Epidermal melanocyte (primary cell): ENCODE measurements at regions not wholly inside any gene's neighbourhood (a gene's known extent, or its start where the extent isn't known, plus 50 kb on each side); places are given as distances from the start of the nearest gene placed in this dataset.

Source experiments
- DNase-seq: peaks from one replicate; pipeline ENCODE4 v3.0.0; 2011; ENCODE audit warnings: low spot score; ENCODE audit not compliant: insufficient read length

- DNase-seq: no peak
Measured at GRCh38 chr1:243944429-243945160, 94.6 kb upstream of the AKT3 start.

- no peak for DNase-seq
Measured at GRCh38 chr1:243943671-243944428, 93.8 kb upstream of the AKT3 start.

GRCh38 chr1:243942196-243943150 lies 92.4 kb upstream of the AKT3 start:
- no peak for DNase-seq

GRCh38 chr1:243940451-243940850 lies 90.4 kb upstream of the AKT3 start:
- DNase-seq: no peak

GRCh38 chr1:243939167-243939848 lies 89.3 kb upstream of the AKT3 start:
- no peak for DNase-seq

- DNase-seq: no peak
Measured at GRCh38 chr1:243938208-243938607, 88.2 kb upstream of the AKT3 start.

- DNase-seq: no peak
Measured at GRCh38 chr1:243933495-243933894, 83.5 kb upstream of the AKT3 start.

GRCh38 chr1:243931957-243932356 lies 81.9 kb upstream of the AKT3 start:
- no peak for DNase-seq

- DNase-seq: no peak
Measured at GRCh38 chr1:243930822-243931671, 81.0 kb upstream of the AKT3 start.

- no peak for DNase-seq
Measured at GRCh38 chr1:243927381-243927780, 77.3 kb upstream of the AKT3 start.

GRCh38 chr1:243926803-243927245 lies 76.8 kb upstream of the AKT3 start:
- DNase-seq: no peak

- no peak for DNase-seq
Measured at GRCh38 chr1:243926299-243926698, 76.3 kb upstream of the AKT3 start.

- no peak for DNase-seq
Measured at GRCh38 chr1:243924588-243925349, 74.7 kb upstream of the AKT3 start.

- DNase-seq: no peak
Measured at GRCh38 chr1:243924188-243924587, 74.1 kb upstream of the AKT3 start.

- no peak for DNase-seq
Measured at GRCh38 chr1:243923292-243924171, 73.5 kb upstream of the AKT3 start.

GRCh38 chr1:243921111-243921510 lies 71.1 kb upstream of the AKT3 start:
- no peak for DNase-seq

GRCh38 chr1:243917863-243918565 lies 68.0 kb upstream of the AKT3 start:
- no peak for DNase-seq
